ENCODE measurements at regions not wholly inside any gene's neighbourhood (a gene's known extent, or its start where the extent isn't known, plus 50 kb on each side); places are given as distances from the start of the nearest gene placed in this dataset.

GRCh38 chr17:79437081-79437480, 173.8 kb downstream of the RBFOX3 start:
- TF ChIP-seq CTCF (IDR thresholded peaks at IDR 0.05) (no peak), POLR2A (IDR thresholded peaks at IDR 0.05) (no peak), POLR2AphosphoS5 (IDR thresholded peaks at IDR 0.05) (no peak)
